Ascending aorta (tissue), 2 donors: ENCODE measurements at regions not wholly inside any gene's neighbourhood (a gene's known extent, or its start where the extent isn't known, plus 50 kb on each side); places are given as distances from the start of the nearest gene placed in this dataset.

Experiments
- DNase-seq, 2 donors: peaks; one replicate each; pipeline ENCODE4 v3.0.0-alpha.2; 2019; ENCODE audit warnings: low spot score in 2 of 2
- H3K27ac ChIP-seq, 2 donors: fragments of 200-600 bp; sonication (generic); one replicate each; pipeline ENCODE4 v1.5.1; 2016 to 2017; ENCODE audit warnings: mild to moderate bottlenecking in 1 of 2
- H3K27me3 ChIP-seq: fragments of 200-600 bp; sonication (generic); one replicate; pipeline ENCODE4 v1.5.1; 2017
- H3K36me3 ChIP-seq, 2 donors: fragments of 200-600 bp; sonication (generic); one replicate each; pipeline ENCODE4 v1.5.1; 2016
- H3K4me1 ChIP-seq, 2 donors: fragments of 200-600 bp; sonication (generic); one replicate each; pipeline ENCODE4 v1.5.1; 2016 to 2017; ENCODE audit warnings: mild to moderate bottlenecking in 1 of 2
- H3K4me3 ChIP-seq, 2 donors: fragments of 200-600 bp; sonication (generic); one replicate each; pipeline ENCODE4 v1.5.1; 2016 to 2017; ENCODE audit warnings: mild to moderate bottlenecking in 1 of 2
- H3K9me3 ChIP-seq, 2 donors: fragments of 200-600 bp; sonication (generic); one replicate each; pipeline ENCODE4 v1.5.1; 2016
- intact Hi-C: fragments of 100-400 bp; cut with DNase I; formaldehyde crosslinking; loops from one replicate; pipeline ENCODE4 v1.15.1; 2023
- TF ChIP-seq, protein P1 (sequence below), 3 experiments: fragments of 200-600 bp in 2 of 3; fragments of 450-650 bp in 1 of 3; sonication (generic) in 2 of 3; IDR thresholded peaks; one replicate each; pipeline ENCODE4 v1.5.1; 2016 to 2019; ENCODE audit warnings: antibody characterized with exemption in 3 of 3, mild to moderate bottlenecking in 1 of 3, moderate library complexity in 1 of 3

DNA sequence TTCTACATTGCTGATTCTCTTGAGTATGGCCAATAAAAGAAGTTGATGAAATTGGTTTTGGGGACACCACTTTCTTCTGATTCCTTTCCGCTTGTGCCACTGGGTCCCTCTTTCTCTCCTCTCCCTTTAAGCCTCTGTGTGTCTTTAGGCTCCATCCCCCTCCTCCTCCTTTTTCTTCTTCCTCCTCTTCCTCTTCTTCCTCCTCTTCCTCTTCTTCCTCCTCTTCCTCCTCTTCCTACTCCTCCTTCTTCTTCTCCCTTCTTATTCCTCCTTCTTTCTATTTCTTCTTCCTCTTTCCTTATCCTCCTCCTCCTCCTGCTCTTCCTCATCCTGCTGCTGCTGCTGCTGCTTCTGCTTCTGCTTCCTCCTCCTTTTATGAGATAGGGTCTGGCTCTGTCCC, 93.7 kb downstream of the CHD9NB start:
- no peaks in the 10 kb centered on the region for H3K27me3 ChIP-seq
- no peak overlapping the region for H3K4me3 ChIP-seq
- no peaks in the 10 kb centered on the region for H3K9me3 ChIP-seq
- intact Hi-C loops: no loop called here
- no peaks in the 10 kb centered on the region for H3K4me1 ChIP-seq
- DNase-seq: no peak
- no peak overlapping the region for H3K27ac ChIP-seq
- H3K36me3 ChIP-seq: no peaks in the 10 kb centered on the region
- TF ChIP-seq, protein P1, sequence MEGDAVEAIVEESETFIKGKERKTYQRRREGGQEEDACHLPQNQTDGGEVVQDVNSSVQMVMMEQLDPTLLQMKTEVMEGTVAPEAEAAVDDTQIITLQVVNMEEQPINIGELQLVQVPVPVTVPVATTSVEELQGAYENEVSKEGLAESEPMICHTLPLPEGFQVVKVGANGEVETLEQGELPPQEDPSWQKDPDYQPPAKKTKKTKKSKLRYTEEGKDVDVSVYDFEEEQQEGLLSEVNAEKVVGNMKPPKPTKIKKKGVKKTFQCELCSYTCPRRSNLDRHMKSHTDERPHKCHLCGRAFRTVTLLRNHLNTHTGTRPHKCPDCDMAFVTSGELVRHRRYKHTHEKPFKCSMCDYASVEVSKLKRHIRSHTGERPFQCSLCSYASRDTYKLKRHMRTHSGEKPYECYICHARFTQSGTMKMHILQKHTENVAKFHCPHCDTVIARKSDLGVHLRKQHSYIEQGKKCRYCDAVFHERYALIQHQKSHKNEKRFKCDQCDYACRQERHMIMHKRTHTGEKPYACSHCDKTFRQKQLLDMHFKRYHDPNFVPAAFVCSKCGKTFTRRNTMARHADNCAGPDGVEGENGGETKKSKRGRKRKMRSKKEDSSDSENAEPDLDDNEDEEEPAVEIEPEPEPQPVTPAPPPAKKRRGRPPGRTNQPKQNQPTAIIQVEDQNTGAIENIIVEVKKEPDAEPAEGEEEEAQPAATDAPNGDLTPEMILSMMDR (IDR thresholded peaks at IDR 0.05): no peak

DNA sequence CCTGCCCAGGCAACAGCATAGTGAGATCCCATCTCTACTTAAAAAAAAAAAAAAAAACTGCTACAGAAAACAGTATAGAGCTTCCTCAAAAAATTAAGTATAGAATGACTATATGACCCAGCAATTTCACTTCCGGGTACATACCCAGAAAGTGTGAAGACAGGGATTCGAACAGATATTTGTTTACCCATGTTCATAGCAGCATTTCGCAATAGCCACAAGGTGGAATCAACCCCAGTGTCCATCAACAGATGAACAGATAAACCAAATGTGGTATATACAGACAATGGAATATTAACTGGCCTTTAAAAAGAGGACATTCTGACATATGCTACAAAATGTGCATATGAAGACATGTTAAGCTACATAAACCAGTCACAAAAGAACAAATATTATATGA, 95.5 kb downstream of the CHD9NB start:
- TF ChIP-seq, protein P1 (IDR thresholded peaks at IDR 0.05): no peak
- Histone ChIP-seq H3K36me3 (no peaks in the 10 kb centered on the region), H3K27ac (no peak overlapping the region), H3K9me3 (no peaks in the 10 kb centered on the region), H3K27me3 (no peaks in the 10 kb centered on the region), H3K4me1 (no peaks in the 10 kb centered on the region), H3K4me3 (no peak overlapping the region)
- intact Hi-C loops: no loop called here
- DNase-seq: no peak

DNA sequence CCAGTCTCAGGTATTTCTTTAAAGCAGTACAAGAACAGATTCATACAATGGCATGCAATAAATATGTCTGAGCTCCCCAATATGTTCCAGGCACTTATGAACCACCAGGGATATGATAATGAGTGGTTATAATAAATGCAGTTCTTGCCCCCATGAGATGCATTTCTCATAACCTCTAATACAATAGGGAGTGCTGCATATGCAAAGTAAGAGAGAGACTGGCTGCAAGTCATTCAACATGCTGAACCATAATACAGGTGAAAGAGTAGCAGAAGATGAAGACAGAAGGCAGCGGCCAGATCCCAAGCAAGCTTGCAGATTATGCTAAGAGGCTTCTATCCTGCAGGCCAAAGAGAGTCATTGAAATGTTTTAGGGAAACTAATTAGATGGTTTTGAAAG, 96.7 kb downstream of the CHD9NB start:
- H3K27ac ChIP-seq: no peak overlapping the region
- H3K4me1 ChIP-seq: no peaks in the 10 kb centered on the region
- H3K4me3 ChIP-seq: no peak overlapping the region
- TF ChIP-seq, protein P1 (IDR thresholded peaks at IDR 0.05): no peak
- no peaks in the 10 kb centered on the region for H3K27me3 ChIP-seq
- DNase-seq: no peak
- intact Hi-C loops: no loop called here
- no peaks in the 10 kb centered on the region for H3K9me3 ChIP-seq
- no peaks in the 10 kb centered on the region for H3K36me3 ChIP-seq

DNA sequence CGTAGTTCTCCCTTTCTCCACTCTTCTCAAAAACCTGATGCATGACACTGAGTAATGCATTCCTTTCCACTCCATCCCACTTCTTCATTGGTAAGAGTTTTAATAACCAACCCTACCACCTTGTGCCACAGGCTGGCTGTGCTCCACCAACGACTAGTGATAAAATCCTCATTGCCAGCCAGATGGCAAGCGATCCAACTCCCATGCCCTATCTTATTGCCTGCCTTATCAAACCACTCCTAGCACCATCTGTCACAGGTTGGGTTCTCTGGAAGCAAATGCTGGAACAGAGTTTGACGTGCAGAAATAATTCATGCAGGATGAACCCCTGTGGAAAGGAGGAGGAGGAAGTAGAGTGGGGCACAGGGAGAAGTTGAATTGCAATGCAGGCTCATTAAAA, 99.5 kb downstream of the CHD9NB start:
- TF ChIP-seq, protein P1 (IDR thresholded peaks at IDR 0.05): no peak
- Histone ChIP-seq H3K36me3 (no peaks in the 10 kb centered on the region), H3K4me3 (no peak overlapping the region), H3K9me3 (no peaks in the 10 kb centered on the region), H3K27me3 (no peaks in the 10 kb centered on the region), H3K27ac (no peak overlapping the region), H3K4me1 (no peaks in the 10 kb centered on the region)
- intact Hi-C loops: no loop called here
- no peak for DNase-seq

DNA sequence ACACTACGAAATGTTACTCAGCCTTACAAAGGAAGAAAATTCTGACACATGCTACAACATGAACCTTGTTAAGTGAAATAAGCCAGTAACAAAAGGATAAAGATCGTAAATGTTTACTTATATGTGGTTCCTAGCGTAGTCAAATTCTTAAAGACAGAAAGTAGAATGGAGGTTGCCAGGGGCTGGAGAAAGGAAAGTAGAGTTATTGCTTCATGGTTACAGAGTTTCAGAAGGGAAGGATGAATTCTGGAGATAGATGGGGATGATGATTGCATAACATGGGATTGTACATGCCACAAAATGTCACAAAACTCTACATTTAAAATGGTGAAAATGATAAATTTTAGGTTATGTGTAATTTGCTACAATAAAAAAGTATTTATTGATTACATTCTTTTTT, 103.8 kb downstream of the CHD9NB start:
- Histone ChIP-seq H3K36me3 (no peaks in the 10 kb centered on the region), H3K27ac (no peak overlapping the region), H3K9me3 (no peaks in the 10 kb centered on the region), H3K27me3 (no peaks in the 10 kb centered on the region), H3K4me3 (no peak overlapping the region), H3K4me1 (no peaks in the 10 kb centered on the region)
- intact Hi-C loops: no loop called here
- DNase-seq: no peak
- TF ChIP-seq, protein P1 (IDR thresholded peaks at IDR 0.05): no peak

DNA sequence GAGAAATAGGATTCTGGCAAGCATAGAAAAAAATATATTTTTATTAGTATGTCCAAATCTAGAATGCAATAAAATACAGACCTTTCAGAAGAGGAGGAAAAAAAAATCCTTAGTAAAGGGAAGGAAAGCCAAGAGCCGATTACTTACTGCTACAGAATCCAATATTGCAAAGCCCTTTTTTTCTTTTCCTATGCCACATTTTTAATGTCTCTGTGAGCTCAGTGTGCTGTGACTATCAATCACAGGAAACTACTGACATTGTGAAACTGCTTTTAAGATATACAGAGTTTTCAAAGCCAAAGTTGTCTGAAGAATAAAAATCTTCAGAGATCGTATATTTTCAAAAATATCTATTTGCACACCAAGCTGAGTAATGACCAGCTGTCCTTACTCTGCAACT, 120.4 kb downstream of the CHD9NB start:
- Histone ChIP-seq H3K9me3 (no peaks in the 10 kb centered on the region), H3K27me3 (no peaks in the 10 kb centered on the region), H3K27ac (no peak overlapping the region), H3K4me3 (no peak overlapping the region), H3K4me1 (no peaks in the 10 kb centered on the region), H3K36me3 (no peaks in the 10 kb centered on the region)
- TF ChIP-seq, protein P1 (IDR thresholded peaks at IDR 0.05): no peak
- no peak for DNase-seq
- intact Hi-C loops: no loop called here
